NB4 (cell line): ENCODE measurements at regions not wholly inside any gene's neighbourhood (a gene's known extent, or its start where the extent isn't known, plus 50 kb on each side); places are given as distances from the start of the nearest gene placed in this dataset.
"Not testable (repeated sequence)": the region's sequence is repeated elsewhere in the genome, so short reads cannot be mapped to it uniquely, and the experiment has no call there.

ENCODE experiments used
- DNase-seq: peaks from one replicate; pipeline ENCODE4 v3.0.0; 2010; ENCODE audit warnings: low read depth
- H3K4me3 ChIP-seq: one replicate; pipeline ENCODE4 v1.5.1; 2011; ENCODE audit warnings: mild to moderate bottlenecking, low read depth, low read length, moderate library complexity
- CTCF ChIP-seq: IDR thresholded peaks from one replicate; pipeline ENCODE4 v1.5.1; 2012; ENCODE audit warnings: low read depth, low read length
- MAX ChIP-seq: IDR thresholded peaks from 2 replicates; pipeline ENCODE4 v1.6.1; 2011; ENCODE audit warnings: low read depth, low read length
- MYC ChIP-seq: IDR thresholded peaks from 2 replicates; pipeline ENCODE4 v1.6.1; 2011; ENCODE audit warnings: low read depth, low read length
- POLR2A ChIP-seq: IDR thresholded peaks from 2 replicates; pipeline ENCODE4 v1.6.1; 2011; ENCODE audit warnings: mild to moderate bottlenecking; ENCODE audit not compliant: insufficient read length; ENCODE audit errors: extremely low read depth

- H3K4me3 ChIP-seq: no peak overlapping the region
- DNase-seq: no peak
- TF ChIP-seq POLR2A (no peak), CTCF (no peak), MYC (no peak), MAX (no peak)
Observed at GRCh38 chrX:33968611-33969010, 163.5 kb downstream of the FAM47A start.

GRCh38 chrX:33949300-33949699, 182.8 kb downstream of the FAM47A start:
- H3K4me3 ChIP-seq: no peak overlapping the region
- no peak for TF ChIP-seq CTCF
- DNase-seq: no peak

- DNase-seq, H3K4me3 ChIP-seq: not testable (repeated sequence)
Observed at GRCh38 chrX:33926249-33926648, 205.9 kb downstream of the FAM47A start.

GRCh38 chrX:33923262-33923661, 208.9 kb downstream of the FAM47A start:
- DNase-seq: no peak
- TF ChIP-seq POLR2A: no peak
- no peak for TF ChIP-seq CTCF
- no peak for TF ChIP-seq MYC
- no peak for TF ChIP-seq MAX
- no peak overlapping the region for H3K4me3 ChIP-seq

- TF ChIP-seq MAX: no peak
- no peak for TF ChIP-seq CTCF
- TF ChIP-seq MYC: no peak
- no peak for TF ChIP-seq POLR2A
- H3K4me3 ChIP-seq: no peak overlapping the region
- no peak for DNase-seq
Observed at GRCh38 chrX:33909836-33910235, 222.3 kb downstream of the FAM47A start.

GRCh38 chrX:33908898-33909297, 223.2 kb downstream of the FAM47A start:
- DNase-seq: no peak
- TF ChIP-seq CTCF (no peak), MAX (no peak), POLR2A (no peak), MYC (no peak)
- H3K4me3 ChIP-seq: no peak overlapping the region

- no peak overlapping the region for H3K4me3 ChIP-seq
- no peak for DNase-seq
- TF ChIP-seq POLR2A (no peak), MAX (no peak), CTCF (no peak), MYC (no peak)
Observed at GRCh38 chrX:33908074-33908473, 224.0 kb downstream of the FAM47A start.
